ENCODE measurements at regions not wholly inside any gene's neighbourhood (a gene's known extent, or its start where the extent isn't known, plus 50 kb on each side); places are given as distances from the start of the nearest gene placed in this dataset.

DNA sequence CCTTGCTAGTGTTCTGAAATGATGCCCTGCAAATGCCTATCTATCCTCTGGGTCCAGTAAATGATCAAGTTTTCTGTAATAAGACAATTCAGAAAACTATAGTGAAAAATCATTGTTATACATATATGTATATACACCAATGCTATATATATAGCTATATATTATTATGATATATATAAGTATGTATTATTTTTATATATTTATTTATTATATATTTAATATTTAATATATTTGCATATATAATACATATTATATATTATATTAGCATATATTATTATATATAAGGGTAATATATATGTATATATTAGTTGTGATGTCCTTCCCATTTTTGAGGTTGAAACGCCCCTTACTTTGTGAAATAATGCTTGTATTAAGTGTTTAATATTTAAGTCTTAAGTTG is 181.4 kb upstream of the CACNA2D1 start:
- Histone ChIP-seq H3K4me3 (ENCODE audit: low read length) (no peak overlapping the region), H3K36me3 (ENCODE audit: insufficient read depth, low read length) (no peaks in the 10 kb centered on the region), H3K9me3 (replicated peaks; ENCODE audit: low read length) (no peaks in the 10 kb centered on the region), H3K4me2 (ENCODE audit: low read length) (no peak overlapping the region), H3K4me1 (ENCODE audit: control insufficient read depth, insufficient read depth, low read length) (no peaks in the 10 kb centered on the region), H3K9ac (ENCODE audit: low read depth, low read length) (no peak overlapping the region), H3K27me3 (ENCODE audit: control insufficient read depth, insufficient read depth, low read length) (peaks cover 3% of the 10 kb centered on the region)

DNA sequence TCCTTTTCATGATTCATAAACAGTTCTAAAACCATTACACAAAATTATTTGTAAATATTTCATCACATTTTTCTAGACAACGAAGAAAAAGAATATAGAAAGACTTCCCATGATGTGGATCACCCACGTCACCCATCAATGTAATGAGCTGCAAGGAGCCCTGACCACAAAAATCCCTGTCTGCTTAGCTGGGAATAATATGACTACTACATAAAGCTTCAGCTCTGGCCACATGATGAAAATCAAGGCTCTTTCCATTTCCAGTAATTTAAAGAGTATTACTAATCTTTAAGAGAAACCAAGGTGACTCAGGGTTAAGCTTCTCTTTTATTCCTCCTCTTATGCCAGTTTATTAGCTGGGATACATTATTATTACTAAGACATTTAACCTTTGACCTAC is 180.8 kb upstream of the CACNA2D1 start:
- Histone ChIP-seq H3K9me3 (replicated peaks; ENCODE audit: low read length) (no peaks in the 10 kb centered on the region), H3K4me1 (ENCODE audit: control insufficient read depth, insufficient read depth, low read length) (no peaks in the 10 kb centered on the region), H3K36me3 (ENCODE audit: insufficient read depth, low read length) (no peaks in the 10 kb centered on the region), H3K27me3 (ENCODE audit: control insufficient read depth, insufficient read depth, low read length) (peaks cover 3% of the 10 kb centered on the region), H3K4me2 (ENCODE audit: low read length) (no peak overlapping the region), H3K4me3 (ENCODE audit: low read length) (no peak overlapping the region), H3K9ac (ENCODE audit: low read depth, low read length) (no peak overlapping the region)

DNA sequence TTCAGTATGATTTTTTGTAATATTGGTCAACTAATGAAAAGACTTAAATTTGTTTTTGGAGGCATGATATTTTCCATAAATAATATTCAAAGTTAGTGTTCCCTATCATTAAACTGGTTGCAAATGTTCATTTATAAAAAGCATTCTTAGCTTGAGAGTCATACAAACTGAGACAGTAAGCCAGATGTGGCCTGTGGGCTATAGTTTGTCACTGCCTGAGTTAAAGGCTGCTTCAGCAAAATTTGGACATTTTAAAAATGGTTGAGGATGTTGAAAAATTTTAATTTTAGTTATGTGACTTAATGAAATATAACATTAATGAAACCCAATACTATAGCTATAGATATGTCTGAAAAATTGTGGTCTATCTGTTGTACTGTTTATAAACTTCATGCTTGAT is 180.2 kb upstream of the CACNA2D1 start:
- H3K9me3 ChIP-seq (replicated peaks; ENCODE audit: low read length), result no peaks in the 10 kb centered on the region
- no peak overlapping the region for H3K9ac ChIP-seq (ENCODE audit: low read depth, low read length)
- H3K27me3 ChIP-seq (ENCODE audit: control insufficient read depth, insufficient read depth, low read length), result peaks cover 3% of the 10 kb centered on the region
- no peak overlapping the region for H3K4me2 ChIP-seq (ENCODE audit: low read length)
- H3K36me3 ChIP-seq (ENCODE audit: insufficient read depth, low read length), result no peaks in the 10 kb centered on the region
- no peak overlapping the region for H3K4me3 ChIP-seq (ENCODE audit: low read length)
- H3K4me1 ChIP-seq (ENCODE audit: control insufficient read depth, insufficient read depth, low read length), result no peaks in the 10 kb centered on the region

DNA sequence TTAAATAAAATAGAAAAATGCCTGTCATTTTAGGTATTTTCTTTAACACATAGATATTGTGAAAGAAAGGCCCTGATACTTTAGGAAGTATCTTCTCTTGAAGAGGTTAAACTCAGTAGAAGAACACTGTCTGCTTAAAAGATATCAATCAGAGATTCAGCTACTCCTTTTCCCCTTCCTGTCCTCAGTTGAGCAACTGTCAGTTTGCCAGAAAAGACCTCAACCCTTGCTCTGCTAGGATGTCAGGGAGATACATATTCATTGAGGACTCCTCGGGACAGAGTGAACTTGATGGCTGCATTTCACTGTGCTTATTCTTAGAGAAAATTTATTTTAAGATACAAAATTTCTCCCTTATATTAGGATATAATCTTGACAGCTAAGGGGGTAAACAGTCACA is 173.6 kb upstream of the CACNA2D1 start:
- Histone ChIP-seq H3K4me2 (ENCODE audit: low read length) (no peak overlapping the region), H3K4me1 (ENCODE audit: control insufficient read depth, insufficient read depth, low read length) (no peaks in the 10 kb centered on the region), H3K27me3 (ENCODE audit: control insufficient read depth, insufficient read depth, low read length) (peaks cover 3% of the 10 kb centered on the region), H3K4me3 (ENCODE audit: low read length) (no peak overlapping the region), H3K36me3 (ENCODE audit: insufficient read depth, low read length) (no peaks in the 10 kb centered on the region), H3K9me3 (replicated peaks; ENCODE audit: low read length) (no peaks in the 10 kb centered on the region), H3K9ac (ENCODE audit: low read depth, low read length) (no peak overlapping the region)

DNA sequence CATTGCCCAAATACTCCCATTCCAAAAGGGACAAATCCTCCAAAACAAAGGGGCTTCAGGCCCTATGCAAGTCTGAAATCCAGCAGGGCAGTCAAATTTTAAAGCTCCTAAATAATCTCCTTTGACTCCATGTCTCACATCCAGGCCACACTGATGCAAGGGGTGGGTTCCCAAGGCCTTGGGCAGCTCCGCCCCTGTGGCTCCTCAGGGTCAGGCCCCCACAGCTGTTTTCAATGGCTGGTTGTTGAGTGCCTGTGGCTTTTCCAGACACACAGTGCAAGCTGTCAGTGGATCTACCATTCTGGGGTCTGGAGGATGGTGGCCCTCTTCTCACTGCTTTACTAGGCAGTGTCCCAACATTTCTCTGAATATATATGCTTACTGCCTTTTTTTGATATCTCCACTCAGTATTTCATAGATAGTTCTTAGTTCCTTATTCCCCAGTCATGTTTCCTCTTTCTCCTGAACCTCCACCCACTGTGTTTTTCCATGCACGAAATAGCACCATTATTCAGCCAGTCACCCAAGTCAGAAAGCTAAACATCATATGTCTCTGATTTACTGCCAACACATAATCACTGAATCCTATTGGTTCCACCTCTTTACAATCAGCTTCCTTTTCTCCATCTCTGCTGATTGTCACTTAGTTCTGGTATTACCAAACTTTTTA is 172.6 kb upstream of the CACNA2D1 start:
- Histone ChIP-seq H3K9me3 (replicated peaks; ENCODE audit: low read length) (no peaks in the 10 kb centered on the region), H3K36me3 (ENCODE audit: insufficient read depth, low read length) (no peaks in the 10 kb centered on the region), H3K9ac (ENCODE audit: low read depth, low read length) (no peak overlapping the region), H3K4me2 (ENCODE audit: low read length) (no peak overlapping the region), H3K4me3 (ENCODE audit: low read length) (no peak overlapping the region), H3K27me3 (ENCODE audit: control insufficient read depth, insufficient read depth, low read length) (peaks cover 3% of the 10 kb centered on the region), H3K4me1 (ENCODE audit: control insufficient read depth, insufficient read depth, low read length) (no peaks in the 10 kb centered on the region)

DNA sequence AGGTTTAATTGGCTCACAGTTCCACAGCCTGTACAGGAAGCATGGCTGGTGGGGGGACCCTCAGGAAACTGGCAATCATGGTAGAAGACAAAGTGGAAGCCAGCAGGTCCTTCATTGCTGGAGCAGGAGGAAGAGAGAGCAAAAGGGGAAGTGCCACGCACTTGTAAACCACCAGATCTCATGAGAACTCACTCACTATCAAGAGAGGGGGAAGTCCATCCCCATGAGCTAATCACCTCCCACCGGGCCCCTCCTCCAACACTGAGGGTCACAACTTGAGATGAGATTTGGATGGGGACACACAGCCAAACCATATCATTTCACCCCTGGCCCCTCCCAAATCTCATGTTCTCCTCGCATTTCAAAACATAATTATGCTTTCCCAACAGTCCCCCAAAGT is 171.9 kb upstream of the CACNA2D1 start:
- Histone ChIP-seq H3K4me2 (ENCODE audit: low read length) (no peak overlapping the region), H3K27me3 (ENCODE audit: control insufficient read depth, insufficient read depth, low read length) (peaks cover 3% of the 10 kb centered on the region), H3K9ac (ENCODE audit: low read depth, low read length) (no peak overlapping the region)

GRCh38 chr7:82609746-82610145 is 166.2 kb upstream of the CACNA2D1 start:
- H3K9me3 ChIP-seq (replicated peaks; ENCODE audit: low read length), result no peaks in the 10 kb centered on the region
- no peaks in the 10 kb centered on the region for H3K4me1 ChIP-seq (ENCODE audit: control insufficient read depth, insufficient read depth, low read length)
- H3K9ac ChIP-seq (ENCODE audit: low read depth, low read length), result no peak overlapping the region
- H3K27me3 ChIP-seq (ENCODE audit: control insufficient read depth, insufficient read depth, low read length), result no peaks in the 10 kb centered on the region
- no peaks in the 10 kb centered on the region for H3K36me3 ChIP-seq (ENCODE audit: insufficient read depth, low read length)
- H3K4me2 ChIP-seq (ENCODE audit: low read length), result no peak overlapping the region
- no peak overlapping the region for H3K4me3 ChIP-seq (ENCODE audit: low read length)

More for the DNA sequence above, 171.9 kb upstream of the CACNA2D1 start:
- Histone ChIP-seq H3K9me3 (replicated peaks; ENCODE audit: low read length) (no peaks in the 10 kb centered on the region), H3K4me3 (ENCODE audit: low read length) (no peak overlapping the region), H3K36me3 (ENCODE audit: insufficient read depth, low read length) (no peaks in the 10 kb centered on the region), H3K4me1 (ENCODE audit: control insufficient read depth, insufficient read depth, low read length) (no peaks in the 10 kb centered on the region)

DNA sequence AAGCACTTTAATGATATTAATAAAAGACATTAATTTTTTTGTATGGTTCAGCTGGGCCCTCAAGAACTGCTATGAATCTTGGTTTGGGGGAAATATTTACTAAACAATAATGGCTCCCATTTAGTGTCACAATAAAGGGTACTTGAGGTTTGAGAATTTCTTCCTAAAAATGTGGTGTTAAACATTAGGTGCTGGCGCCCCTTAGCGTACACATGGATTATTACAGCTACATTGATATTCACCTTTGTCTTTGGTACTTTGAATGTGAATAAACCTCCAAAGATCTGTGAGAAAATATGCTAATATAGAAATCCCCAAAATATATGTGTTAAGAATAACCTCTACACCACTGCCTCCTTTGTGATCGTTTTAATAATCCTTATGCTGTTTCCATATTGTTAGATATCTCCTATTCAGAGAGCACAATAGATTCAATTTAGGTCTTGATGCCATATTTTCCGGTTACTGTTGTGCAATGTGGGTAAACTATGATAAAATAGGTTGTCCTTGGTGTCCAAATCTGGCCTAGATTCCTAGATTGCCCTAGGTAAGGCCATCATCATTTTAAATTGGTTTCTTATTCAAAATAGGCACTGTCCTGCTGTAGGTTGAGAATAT is 161.8 kb upstream of the CACNA2D1 start:
- no peak overlapping the region for H3K9ac ChIP-seq (ENCODE audit: low read depth, low read length)
- H3K4me1 ChIP-seq (ENCODE audit: control insufficient read depth, insufficient read depth, low read length), result no peaks in the 10 kb centered on the region
- no peaks in the 10 kb centered on the region for H3K9me3 ChIP-seq (replicated peaks; ENCODE audit: low read length)
- no peaks in the 10 kb centered on the region for H3K36me3 ChIP-seq (ENCODE audit: insufficient read depth, low read length)
- H3K4me2 ChIP-seq (ENCODE audit: low read length), result no peak overlapping the region
- H3K27me3 ChIP-seq (ENCODE audit: control insufficient read depth, insufficient read depth, low read length), result no peaks in the 10 kb centered on the region
- no peak overlapping the region for H3K4me3 ChIP-seq (ENCODE audit: low read length)

GRCh38 chr7:82602066-82602465 is 158.5 kb upstream of the CACNA2D1 start:
- Histone ChIP-seq H3K9ac (ENCODE audit: low read depth, low read length) (no peak overlapping the region), H3K4me1 (ENCODE audit: control insufficient read depth, insufficient read depth, low read length) (peaks cover 5% of the 10 kb centered on the region), H3K4me2 (ENCODE audit: low read length) (no peak overlapping the region), H3K27me3 (ENCODE audit: control insufficient read depth, insufficient read depth, low read length) (no peaks in the 10 kb centered on the region), H3K36me3 (ENCODE audit: insufficient read depth, low read length) (no peaks in the 10 kb centered on the region), H3K4me3 (ENCODE audit: low read length) (no peak overlapping the region), H3K9me3 (replicated peaks; ENCODE audit: low read length) (no peaks in the 10 kb centered on the region)

GRCh38 chr7:82600531-82600930 is 157.0 kb upstream of the CACNA2D1 start:
- H3K4me1 ChIP-seq (ENCODE audit: control insufficient read depth, insufficient read depth, low read length), result peaks cover 5% of the 10 kb centered on the region
- no peaks in the 10 kb centered on the region for H3K27me3 ChIP-seq (ENCODE audit: control insufficient read depth, insufficient read depth, low read length)
- no peak overlapping the region for H3K4me3 ChIP-seq (ENCODE audit: low read length)
- no peaks in the 10 kb centered on the region for H3K9me3 ChIP-seq (replicated peaks; ENCODE audit: low read length)
- no peaks in the 10 kb centered on the region for H3K36me3 ChIP-seq (ENCODE audit: insufficient read depth, low read length)
- H3K9ac ChIP-seq (ENCODE audit: low read depth, low read length), result no peak overlapping the region
- no peak overlapping the region for H3K4me2 ChIP-seq (ENCODE audit: low read length)

- Histone ChIP-seq H3K36me3 (ENCODE audit: insufficient read depth, low read length) (no peaks in the 10 kb centered on the region), H3K9ac (ENCODE audit: low read depth, low read length) (no peak overlapping the region), H3K4me3 (ENCODE audit: low read length) (no peak overlapping the region), H3K27me3 (ENCODE audit: control insufficient read depth, insufficient read depth, low read length) (no peaks in the 10 kb centered on the region), H3K4me1 (ENCODE audit: control insufficient read depth, insufficient read depth, low read length) (peaks cover 10% of the 10 kb centered on the region), H3K9me3 (replicated peaks; ENCODE audit: low read length) (no peaks in the 10 kb centered on the region), H3K4me2 (ENCODE audit: low read length) (no peak overlapping the region)
Observed at GRCh38 chr7:82599895-82600294, 156.3 kb upstream of the CACNA2D1 start.

GRCh38 chr7:82598958-82599357 is 155.4 kb upstream of the CACNA2D1 start:
- Histone ChIP-seq H3K9ac (ENCODE audit: low read depth, low read length) (no peak overlapping the region), H3K4me1 (ENCODE audit: control insufficient read depth, insufficient read depth, low read length) (peaks cover 18% of the 10 kb centered on the region), H3K4me2 (ENCODE audit: low read length) (no peak overlapping the region), H3K36me3 (ENCODE audit: insufficient read depth, low read length) (no peaks in the 10 kb centered on the region), H3K4me3 (ENCODE audit: low read length) (no peak overlapping the region), H3K27me3 (ENCODE audit: control insufficient read depth, insufficient read depth, low read length) (no peaks in the 10 kb centered on the region), H3K9me3 (replicated peaks; ENCODE audit: low read length) (no peaks in the 10 kb centered on the region)

Data from skeletal muscle satellite cell (primary cell).